Fibroblast of lung (primary cell): ENCODE measurements at regions not wholly inside any gene's neighbourhood (a gene's known extent, or its start where the extent isn't known, plus 50 kb on each side); places are given as distances from the start of the nearest gene placed in this dataset.

Experiments
- EZH2 ChIP-seq: IDR thresholded peaks from 2 replicates; pipeline ENCODE4 v1.5.1; 2012; ENCODE audit warnings: low read length, control low read depth, mild to moderate bottlenecking; ENCODE audit errors: missing control alignments
- TF ChIP-seq, protein P1 (sequence below), 2 donors: IDR thresholded peaks in 1 of 2; conservative IDR thresholded peaks in 1 of 2; 1 replicate in 1 of 2; 2 replicates in 1 of 2; pipeline ENCODE4 v1.5.1; 2011 to 2012; ENCODE audit warnings: low read length in 2 of 2, control low read depth in 1 of 2, inconsistent platforms in 1 of 2, low read depth in 1 of 2, mild to moderate bottlenecking in 1 of 2

DNA sequence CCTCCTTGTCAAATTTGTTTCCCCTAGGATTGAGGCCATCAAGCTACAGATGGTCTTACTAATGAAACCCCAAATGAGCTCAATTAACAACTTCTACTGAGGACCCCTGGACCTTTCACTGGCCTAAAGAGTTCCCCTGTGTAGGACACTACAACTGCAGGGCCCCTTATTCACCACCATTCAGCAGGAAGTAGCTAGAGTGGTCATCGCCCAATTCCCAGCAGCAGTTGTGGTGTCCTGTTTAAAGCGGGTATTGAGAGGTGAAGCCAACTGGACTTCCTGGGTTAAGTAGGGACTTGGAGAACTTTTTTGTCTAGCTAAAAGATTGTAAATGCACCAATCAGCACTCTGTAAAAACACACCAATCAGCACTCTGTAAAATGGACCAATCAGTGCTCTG, 1466.9 kb downstream of the KCNT2 start:
- TF ChIP-seq, protein P1, sequence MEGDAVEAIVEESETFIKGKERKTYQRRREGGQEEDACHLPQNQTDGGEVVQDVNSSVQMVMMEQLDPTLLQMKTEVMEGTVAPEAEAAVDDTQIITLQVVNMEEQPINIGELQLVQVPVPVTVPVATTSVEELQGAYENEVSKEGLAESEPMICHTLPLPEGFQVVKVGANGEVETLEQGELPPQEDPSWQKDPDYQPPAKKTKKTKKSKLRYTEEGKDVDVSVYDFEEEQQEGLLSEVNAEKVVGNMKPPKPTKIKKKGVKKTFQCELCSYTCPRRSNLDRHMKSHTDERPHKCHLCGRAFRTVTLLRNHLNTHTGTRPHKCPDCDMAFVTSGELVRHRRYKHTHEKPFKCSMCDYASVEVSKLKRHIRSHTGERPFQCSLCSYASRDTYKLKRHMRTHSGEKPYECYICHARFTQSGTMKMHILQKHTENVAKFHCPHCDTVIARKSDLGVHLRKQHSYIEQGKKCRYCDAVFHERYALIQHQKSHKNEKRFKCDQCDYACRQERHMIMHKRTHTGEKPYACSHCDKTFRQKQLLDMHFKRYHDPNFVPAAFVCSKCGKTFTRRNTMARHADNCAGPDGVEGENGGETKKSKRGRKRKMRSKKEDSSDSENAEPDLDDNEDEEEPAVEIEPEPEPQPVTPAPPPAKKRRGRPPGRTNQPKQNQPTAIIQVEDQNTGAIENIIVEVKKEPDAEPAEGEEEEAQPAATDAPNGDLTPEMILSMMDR (conservative IDR thresholded peaks at IDR 0.05 in 1 of 2, IDR thresholded peaks at IDR 0.05 in 1 of 2; ENCODE audit: low read depth in 1 of 2, low read length in 2 of 2): no peak
- no peak for TF ChIP-seq EZH2
